Mesendoderm (in vitro differentiated cells): ENCODE measurements at regions not wholly inside any gene's neighbourhood (a gene's known extent, or its start where the extent isn't known, plus 50 kb on each side); places are given as distances from the start of the nearest gene placed in this dataset.

Source experiments
- DNase-seq: peaks from one replicate; pipeline ENCODE4 v3.0.0; 2013
- H2AK5ac ChIP-seq: 2 replicates; pipeline ENCODE4 v1.6.1; 2013; ENCODE audit warnings: low read length, inconsistent platforms
- H2BK120ac ChIP-seq: 2 replicates; pipeline ENCODE4 v1.6.1; 2013; ENCODE audit warnings: low read depth, mild to moderate bottlenecking, low read length, moderate library complexity, mixed read lengths
- H2BK15ac ChIP-seq: replicated peaks from 2 replicates; pipeline ENCODE4 v1.6.1; 2013; ENCODE audit warnings: low read depth, mild to moderate bottlenecking, moderate library complexity
- H2BK5ac ChIP-seq: 2 replicates; pipeline ENCODE4 v1.6.1; 2013; ENCODE audit warnings: low read length, inconsistent platforms
- H3K18ac ChIP-seq: 2 replicates; pipeline ENCODE4 v1.6.1; 2013; ENCODE audit warnings: mild to moderate bottlenecking, low read length, mixed read lengths
- H3K23ac ChIP-seq: one replicate; pipeline ENCODE4 v1.6.1; 2013; ENCODE audit warnings: low read length
- H3K27ac ChIP-seq: 2 replicates; pipeline ENCODE4 v1.5.1; 2013; ENCODE audit warnings: low read depth, mild to moderate bottlenecking, inconsistent platforms, low read length, moderate library complexity
- H3K27me3 ChIP-seq: 2 replicates; pipeline ENCODE4 v1.6.1; 2013; ENCODE audit warnings: low read length, control low read depth, mild to moderate bottlenecking, inconsistent platforms; ENCODE audit not compliant: insufficient read depth, poor library complexity
- H3K36me3 ChIP-seq: 2 replicates; pipeline ENCODE4 v1.6.1; 2013; ENCODE audit warnings: low read length, inconsistent platforms; ENCODE audit not compliant: control insufficient read depth, insufficient read depth
- H3K4ac ChIP-seq: one replicate; pipeline ENCODE4 v1.6.1; 2013; ENCODE audit warnings: low read depth, mild to moderate bottlenecking, low read length, moderate library complexity
- H3K4me1 ChIP-seq: 2 replicates; pipeline ENCODE4 v1.6.1; 2013; ENCODE audit warnings: low read depth, low read length, inconsistent platforms; ENCODE audit not compliant: control insufficient read depth
- H3K4me2 ChIP-seq: 2 replicates; pipeline ENCODE4 v1.6.1; 2013; ENCODE audit warnings: low read length
- H3K4me3 ChIP-seq: 2 replicates; pipeline ENCODE4 v1.5.1; 2013; ENCODE audit warnings: mild to moderate bottlenecking, low read length
- H3K56ac ChIP-seq: one replicate; pipeline ENCODE4 v1.6.1; 2013; ENCODE audit warnings: low read length
- H3K79me1 ChIP-seq: 2 replicates; pipeline ENCODE4 v1.6.1; 2013; ENCODE audit warnings: low read length, inconsistent platforms
- H3K79me2 ChIP-seq: 2 replicates; pipeline ENCODE4 v1.6.1; 2013; ENCODE audit warnings: mild to moderate bottlenecking, low read length; ENCODE audit not compliant: control insufficient read depth, insufficient read depth
- H3K9ac ChIP-seq: 2 replicates; pipeline ENCODE4 v1.6.1; 2013; ENCODE audit warnings: low read length, inconsistent platforms
- H4K5ac ChIP-seq: one replicate; pipeline ENCODE4 v1.6.1; 2013; ENCODE audit warnings: low read length
- H4K8ac ChIP-seq: one replicate; pipeline ENCODE4 v1.6.1; 2013; ENCODE audit warnings: low read depth, mild to moderate bottlenecking, control low read depth, low read length, moderate library complexity
- WGBS: extraction: QIAGEN DNeasy Blood & Tissue Kit; methylation state at CpG from one replicate; pipeline ENCODE4 v1.1.7; 2013; ENCODE audit warnings: low lambda C conversion rate, missing lambda C conversion rate; ENCODE audit not compliant: insufficient coverage; ENCODE audit errors: extremely low coverage; 5-methylcytosine and 5-hydroxymethylcytosine counted together

DNA sequence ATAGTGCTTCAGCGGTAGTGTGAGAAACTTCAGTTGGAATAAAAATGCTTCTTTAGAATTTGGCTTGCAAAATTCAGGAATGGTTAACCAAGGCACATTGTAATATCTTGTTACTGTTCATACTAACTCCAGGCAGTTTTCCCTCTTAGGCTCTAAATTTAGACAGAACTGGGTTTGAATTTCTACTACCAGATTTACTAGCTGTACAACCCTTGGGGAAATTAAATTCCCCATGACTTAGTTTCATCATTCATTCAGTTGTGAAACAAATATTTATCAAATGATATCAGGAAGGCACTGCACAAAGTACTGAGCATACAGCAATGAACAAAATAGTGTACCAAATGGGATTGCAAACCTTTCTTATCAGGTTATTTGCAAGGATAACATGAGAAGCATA, 135.0 kb upstream of the IL15 start:
- no peaks in the 10 kb centered on the region for H3K79me1 ChIP-seq
- H4K5ac ChIP-seq = no peak overlapping the region
- no peak overlapping the region for H4K8ac ChIP-seq
- no peak overlapping the region for H3K4me3 ChIP-seq
- DNase-seq = no peak
- H2AK5ac ChIP-seq = no peak overlapping the region
- H3K27ac ChIP-seq = no peak overlapping the region
- H3K4me2 ChIP-seq = no peak overlapping the region
- H3K18ac ChIP-seq = no peak overlapping the region
- H3K4ac ChIP-seq = no peak overlapping the region
- no peak overlapping the region for H3K23ac ChIP-seq
- no peaks in the 10 kb centered on the region for H3K4me1 ChIP-seq
- no CpG with 5 or more reads among the region's 1 CpG for WGBS
- H3K79me2 ChIP-seq = no peaks in the 10 kb centered on the region
- H2BK120ac ChIP-seq = no peak overlapping the region
- H3K9ac ChIP-seq = no peak overlapping the region
- no peak overlapping the region for H2BK5ac ChIP-seq
- H3K36me3 ChIP-seq = no peaks in the 10 kb centered on the region
- H3K56ac ChIP-seq = no peak overlapping the region
- no peaks in the 10 kb centered on the region for H3K27me3 ChIP-seq
- H2BK15ac ChIP-seq = no peak overlapping the region

- Histone ChIP-seq H3K56ac (no peak overlapping the region), H3K4me2 (no peak overlapping the region), H3K18ac (no peak overlapping the region), H3K27me3 (no peaks in the 10 kb centered on the region), H2BK15ac (no peak overlapping the region), H3K23ac (no peak overlapping the region), H3K4me1 (no peaks in the 10 kb centered on the region), H3K9ac (no peak overlapping the region), H2BK120ac (no peak overlapping the region), H3K36me3 (no peaks in the 10 kb centered on the region), H2AK5ac (no peak overlapping the region), H4K8ac (no peak overlapping the region), H3K79me1 (no peaks in the 10 kb centered on the region), H3K79me2 (no peaks in the 10 kb centered on the region), H2BK5ac (no peak overlapping the region), H3K4ac (no peak overlapping the region), H3K27ac (no peak overlapping the region), H4K5ac (no peak overlapping the region), H3K4me3 (no peak overlapping the region)
- no peak for DNase-seq
- WGBS = no CpG with 5 or more reads among the region's 3 CpGs
Observed at GRCh38 chr4:141501931-141502330, 134.5 kb upstream of the IL15 start.

DNA sequence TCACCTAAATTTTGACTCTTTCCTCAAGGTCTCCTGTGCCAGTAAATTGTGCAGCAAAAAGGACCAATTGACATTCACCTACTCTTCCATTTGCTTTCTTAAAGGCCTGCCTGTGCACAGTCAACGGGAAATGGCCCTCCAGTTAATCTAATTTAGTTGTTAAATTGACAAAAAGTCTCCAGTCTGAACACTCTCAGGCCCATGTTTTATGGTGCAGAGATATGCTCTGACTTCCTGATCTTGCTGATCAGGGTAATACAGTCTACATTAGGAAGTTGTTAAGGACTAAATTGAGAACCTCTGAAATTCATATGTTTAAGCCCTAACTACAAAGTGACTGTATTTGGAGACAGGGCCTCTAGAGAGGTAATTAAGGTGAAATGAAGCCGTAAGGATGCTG, 133.6 kb upstream of the IL15 start:
- H2BK120ac ChIP-seq = no peak overlapping the region
- H3K27ac ChIP-seq = no peak overlapping the region
- H3K27me3 ChIP-seq = no peaks in the 10 kb centered on the region
- H3K4me3 ChIP-seq = no peak overlapping the region
- no peak overlapping the region for H4K5ac ChIP-seq
- H3K23ac ChIP-seq = no peak overlapping the region
- H4K8ac ChIP-seq = no peak overlapping the region
- H2BK5ac ChIP-seq = no peak overlapping the region
- H3K79me1 ChIP-seq = no peaks in the 10 kb centered on the region
- no peak overlapping the region for H3K4me2 ChIP-seq
- no peak overlapping the region for H3K56ac ChIP-seq
- H2AK5ac ChIP-seq = no peak overlapping the region
- H3K4ac ChIP-seq = no peak overlapping the region
- no peak overlapping the region for H3K18ac ChIP-seq
- no peak overlapping the region for H2BK15ac ChIP-seq
- no peak overlapping the region for H3K9ac ChIP-seq
- H3K36me3 ChIP-seq = no peaks in the 10 kb centered on the region
- H3K4me1 ChIP-seq = no peaks in the 10 kb centered on the region
- no peak for DNase-seq
- WGBS = no CpG with 5 or more reads among the region's 2 CpGs
- H3K79me2 ChIP-seq = no peaks in the 10 kb centered on the region

GRCh38 chr4:141503260-141503659, 133.1 kb upstream of the IL15 start:
- Histone ChIP-seq H3K27ac (no peak overlapping the region), H4K8ac (no peak overlapping the region), H3K79me2 (no peaks in the 10 kb centered on the region), H3K23ac (no peak overlapping the region), H3K4me2 (no peak overlapping the region), H3K4ac (no peak overlapping the region), H3K56ac (no peak overlapping the region), H3K4me3 (no peak overlapping the region), H3K9ac (no peak overlapping the region), H3K4me1 (no peaks in the 10 kb centered on the region), H2BK15ac (no peak overlapping the region), H4K5ac (no peak overlapping the region), H3K18ac (no peak overlapping the region), H2AK5ac (no peak overlapping the region), H2BK5ac (no peak overlapping the region), H3K27me3 (no peaks in the 10 kb centered on the region), H2BK120ac (no peak overlapping the region), H3K36me3 (no peaks in the 10 kb centered on the region), H3K79me1 (no peaks in the 10 kb centered on the region)
- DNase-seq = no peak

- no peaks in the 10 kb centered on the region for H3K79me2 ChIP-seq
- H2BK5ac ChIP-seq = no peak overlapping the region
- H3K23ac ChIP-seq = no peak overlapping the region
- H3K4me3 ChIP-seq = no peak overlapping the region
- H2BK15ac ChIP-seq = no peak overlapping the region
- no peak for DNase-seq
- no peak overlapping the region for H4K8ac ChIP-seq
- H3K18ac ChIP-seq = no peak overlapping the region
- H2BK120ac ChIP-seq = no peak overlapping the region
- no peak overlapping the region for H3K4ac ChIP-seq
- H3K27ac ChIP-seq = no peak overlapping the region
- no peak overlapping the region for H2AK5ac ChIP-seq
- no peaks in the 10 kb centered on the region for H3K36me3 ChIP-seq
- no peak overlapping the region for H3K9ac ChIP-seq
- H3K56ac ChIP-seq = no peak overlapping the region
- no peaks in the 10 kb centered on the region for H3K79me1 ChIP-seq
- H3K27me3 ChIP-seq = no peaks in the 10 kb centered on the region
- H3K4me2 ChIP-seq = no peak overlapping the region
- H4K5ac ChIP-seq = no peak overlapping the region
- no peaks in the 10 kb centered on the region for H3K4me1 ChIP-seq
Observed at GRCh38 chr4:141511055-141511454, 125.3 kb upstream of the IL15 start.

GRCh38 chr4:141513866-141514265, 122.5 kb upstream of the IL15 start:
- Histone ChIP-seq H2BK120ac (no peak overlapping the region), H3K4me1 (no peaks in the 10 kb centered on the region), H3K27me3 (no peaks in the 10 kb centered on the region), H3K36me3 (no peaks in the 10 kb centered on the region), H3K79me2 (no peaks in the 10 kb centered on the region), H3K27ac (no peak overlapping the region), H2BK5ac (no peak overlapping the region), H4K8ac (no peak overlapping the region), H2AK5ac (no peak overlapping the region), H2BK15ac (no peak overlapping the region), H3K4me3 (no peak overlapping the region), H4K5ac (no peak overlapping the region), H3K9ac (no peak overlapping the region), H3K79me1 (no peaks in the 10 kb centered on the region), H3K23ac (no peak overlapping the region), H3K4ac (no peak overlapping the region), H3K56ac (no peak overlapping the region), H3K4me2 (no peak overlapping the region), H3K18ac (no peak overlapping the region)
- WGBS = no CpG with 5 or more reads among the region's 1 CpG
- DNase-seq = no peak
